ENCODE measurements at regions not wholly inside any gene's neighbourhood (a gene's known extent, or its start where the extent isn't known, plus 50 kb on each side); places are given as distances from the start of the nearest gene placed in this dataset.

GRCh38 chr10:117670116-117670904, 127.8 kb downstream of the EMX2 start:
- Histone ChIP-seq H4K20me1 (ENCODE audit: insufficient read depth) (no peaks in the 10 kb centered on the region), H3K4me3 (replicated peaks in 1 of 2; ENCODE audit: low read depth in 1 of 2, low read length in 2 of 2) (no peak overlapping the region), H3K36me3 (ENCODE audit: control insufficient read depth in 1 of 2, insufficient read depth in 2 of 2, low read length in 2 of 2) (no peaks in the 10 kb centered on the region), H2AFZ (ENCODE audit: low read depth, low read length, poor library complexity, severe bottlenecking) (no peak overlapping the region), H3K79me2 (ENCODE audit: insufficient read depth, low read length) (no peaks in the 10 kb centered on the region), H3K4me1 (ENCODE audit: control insufficient read depth in 1 of 2, insufficient read depth in 2 of 2, low read length in 2 of 2) (peaks cover 0 to 8% of the 10 kb centered on the region in 2 experiments; a peak in 1 of 4 replicates), H3K4me2 (ENCODE audit: low read length) (no peak overlapping the region), H3K27me3 (ENCODE audit: insufficient read depth, low read length) (no peaks in the 10 kb centered on the region), H3K9me2 (ENCODE audit: insufficient read depth) (no peaks in the 10 kb centered on the region), H3K27ac (ENCODE audit: low read depth, low read length) (no peak overlapping the region), H3K9me3 (ENCODE audit: control insufficient read depth in 1 of 2, insufficient read depth in 1 of 2, low read depth in 1 of 2, low read length in 2 of 2) (no peaks in the 10 kb centered on the region), H3K9ac (ENCODE audit: low read length) (no peak overlapping the region)
- ChIA-PET RAD21 (ENCODE audit: low non-redundant PET in 1 of 2, low total read pairs in 2 of 2, uncharacterized antibody in 2 of 2, unreplicated experiment in 2 of 2) (no interaction called here), CTCF (no interaction called here), POLR2A (interaction anchor here (0.8 kb wide), 1 partner anchor 10 kb away, joined by 3 read pairs; no protein-coding TSS in a partner anchor)
- BruUV-seq (replicated peaks) = no TSS peak
- ATAC-seq (no peak), DNase-seq (ENCODE audit: low read depth, low spot score) (no peak)
- intact Hi-C loops (cut with micrococcal nuclease) = no loop called here
- TF ChIP-seq JUND (IDR thresholded peaks at IDR 0.05) (no peak), YY1 (IDR thresholded peaks at IDR 0.05; ENCODE audit: extremely low read depth, insufficient replicate concordance, low read depth, low read length) (no peak), CEBPB (IDR thresholded peaks at IDR 0.05; ENCODE audit: low read depth) (no peak), POLR2A (IDR thresholded peaks at IDR 0.05; ENCODE audit: borderline replicate concordance, extremely low read depth, insufficient read depth, insufficient read length) (no peak), ELF1 (IDR thresholded peaks at IDR 0.05; ENCODE audit: borderline replicate concordance, low read depth) (no peak), SP1 (IDR thresholded peaks at IDR 0.05; ENCODE audit: low read depth) (no peak), ZFX (IDR thresholded peaks at IDR 0.05) (no peak), EGR1 (IDR thresholded peaks at IDR 0.05; ENCODE audit: low read depth) (no peak), SRF (IDR thresholded peaks at IDR 0.05; ENCODE audit: low read depth) (no peak), CBX3 (IDR thresholded peaks at IDR 0.05; ENCODE audit: low read depth) (no peak), CTCF (IDR thresholded peaks at IDR 0.05 in 2 of 3, conservative IDR thresholded peaks at IDR 0.05 in 1 of 3; ENCODE audit: borderline replicate concordance in 1 of 3, insufficient read depth in 1 of 3, low read depth in 2 of 3, low read length in 2 of 3) (no peak), FOSL1 (IDR thresholded peaks at IDR 0.05; ENCODE audit: low read depth) (no peak), ZBTB33 (IDR thresholded peaks at IDR 0.05; ENCODE audit: extremely low read depth, insufficient replicate concordance, low read length) (no peak), RAD21 (IDR thresholded peaks at IDR 0.05; ENCODE audit: low read depth) (no peak), REST (IDR thresholded peaks at IDR 0.05; ENCODE audit: low read depth) (no peak), POLR2AphosphoS5 (IDR thresholded peaks at IDR 0.05; ENCODE audit: low read depth, low read length) (no peak), SIN3A (IDR thresholded peaks at IDR 0.05; ENCODE audit: low read depth) (no peak)
- TF ChIP-seq, protein P1, sequence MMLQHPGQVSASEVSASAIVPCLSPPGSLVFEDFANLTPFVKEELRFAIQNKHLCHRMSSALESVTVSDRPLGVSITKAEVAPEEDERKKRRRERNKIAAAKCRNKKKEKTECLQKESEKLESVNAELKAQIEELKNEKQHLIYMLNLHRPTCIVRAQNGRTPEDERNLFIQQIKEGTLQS (IDR thresholded peaks at IDR 0.05) = no peak
- TF ChIP-seq, protein P2, sequence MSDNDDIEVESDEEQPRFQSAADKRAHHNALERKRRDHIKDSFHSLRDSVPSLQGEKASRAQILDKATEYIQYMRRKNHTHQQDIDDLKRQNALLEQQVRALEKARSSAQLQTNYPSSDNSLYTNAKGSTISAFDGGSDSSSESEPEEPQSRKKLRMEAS (IDR thresholded peaks at IDR 0.05) = no peak
